HL-60 (cell line): ENCODE measurements at regions not wholly inside any gene's neighbourhood (a gene's known extent, or its start where the extent isn't known, plus 50 kb on each side); places are given as distances from the start of the nearest gene placed in this dataset.
"Not testable (repeated sequence)": the region's sequence is repeated elsewhere in the genome, so short reads cannot be mapped to it uniquely, and the experiment has no call there.

ENCODE experiments used
- DNase-seq, 2 experiments: peaks; one replicate each; pipeline ENCODE4 v3.0.0-alpha.2; 2010 to 2020; ENCODE audit warnings: low read depth in 1 of 2, low spot score in 1 of 2
- H3K27ac ChIP-seq: fragments of 250-450 bp; sonication (Bioruptor Pico); replicated peaks from 2 replicates; pipeline ENCODE4 v1.5.1; 2020; ENCODE audit warnings: mild to moderate bottlenecking, moderate library complexity
- H3K27me3 ChIP-seq: fragments of 250-450 bp; sonication (Bioruptor Pico); 2 replicates; pipeline ENCODE4 v1.5.1; 2021; ENCODE audit warnings: mild to moderate bottlenecking, moderate library complexity; ENCODE audit not compliant: insufficient read depth, poor library complexity, severe bottlenecking
- H3K4me3 ChIP-seq: replicated peaks from 2 replicates; pipeline ENCODE4 v1.5.1; 2011; ENCODE audit warnings: mild to moderate bottlenecking, control low read depth, low read length; ENCODE audit not compliant: insufficient read depth
- GABPA ChIP-seq: IDR thresholded peaks from 2 replicates; pipeline ENCODE4 v1.6.1; 2012; ENCODE audit warnings: low read depth
- POLR2AphosphoS5 ChIP-seq: IDR thresholded peaks from 2 replicates; pipeline ENCODE4 v1.6.1; 2012; ENCODE audit warnings: low read depth
- SPI1 ChIP-seq: IDR thresholded peaks from 2 replicates; pipeline ENCODE4 v1.6.1; 2012; ENCODE audit warnings: low read depth, mild to moderate bottlenecking, borderline replicate concordance
- TF ChIP-seq, protein P1 (sequence below): IDR thresholded peaks from one replicate; pipeline ENCODE4 v1.5.1; 2011; ENCODE audit warnings: low read length, control low read depth, inconsistent platforms; ENCODE audit not compliant: insufficient read depth
- TF ChIP-seq, protein P2 (sequence below): IDR thresholded peaks from 2 replicates; pipeline ENCODE4 v1.6.1; 2012; ENCODE audit warnings: low read depth; ENCODE audit not compliant: insufficient replicate concordance

DNA sequence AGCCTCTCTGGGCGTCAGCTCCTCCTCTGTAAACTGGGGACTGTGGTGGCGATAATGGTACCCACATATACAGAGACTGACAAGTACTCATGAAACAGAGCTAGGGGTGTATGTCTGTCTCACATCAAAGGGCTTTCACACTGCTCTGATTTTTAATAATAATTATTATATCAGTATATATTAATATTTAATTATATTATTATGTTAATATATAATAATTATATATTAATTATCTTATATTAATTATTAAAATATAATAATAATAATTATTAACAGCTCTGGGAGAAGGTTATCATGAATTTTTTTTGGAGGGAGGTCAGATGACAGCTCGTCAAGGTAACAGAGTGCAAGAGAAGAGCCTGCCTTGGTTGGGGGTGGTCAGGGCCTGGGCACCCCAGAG, 173.6 kb downstream of the NRN1 start:
- no peak for TF ChIP-seq SPI1
- no peak for TF ChIP-seq GABPA
- TF ChIP-seq POLR2AphosphoS5, result no peak
- TF ChIP-seq, protein P1, sequence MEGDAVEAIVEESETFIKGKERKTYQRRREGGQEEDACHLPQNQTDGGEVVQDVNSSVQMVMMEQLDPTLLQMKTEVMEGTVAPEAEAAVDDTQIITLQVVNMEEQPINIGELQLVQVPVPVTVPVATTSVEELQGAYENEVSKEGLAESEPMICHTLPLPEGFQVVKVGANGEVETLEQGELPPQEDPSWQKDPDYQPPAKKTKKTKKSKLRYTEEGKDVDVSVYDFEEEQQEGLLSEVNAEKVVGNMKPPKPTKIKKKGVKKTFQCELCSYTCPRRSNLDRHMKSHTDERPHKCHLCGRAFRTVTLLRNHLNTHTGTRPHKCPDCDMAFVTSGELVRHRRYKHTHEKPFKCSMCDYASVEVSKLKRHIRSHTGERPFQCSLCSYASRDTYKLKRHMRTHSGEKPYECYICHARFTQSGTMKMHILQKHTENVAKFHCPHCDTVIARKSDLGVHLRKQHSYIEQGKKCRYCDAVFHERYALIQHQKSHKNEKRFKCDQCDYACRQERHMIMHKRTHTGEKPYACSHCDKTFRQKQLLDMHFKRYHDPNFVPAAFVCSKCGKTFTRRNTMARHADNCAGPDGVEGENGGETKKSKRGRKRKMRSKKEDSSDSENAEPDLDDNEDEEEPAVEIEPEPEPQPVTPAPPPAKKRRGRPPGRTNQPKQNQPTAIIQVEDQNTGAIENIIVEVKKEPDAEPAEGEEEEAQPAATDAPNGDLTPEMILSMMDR, result no peak
- TF ChIP-seq, protein P2, sequence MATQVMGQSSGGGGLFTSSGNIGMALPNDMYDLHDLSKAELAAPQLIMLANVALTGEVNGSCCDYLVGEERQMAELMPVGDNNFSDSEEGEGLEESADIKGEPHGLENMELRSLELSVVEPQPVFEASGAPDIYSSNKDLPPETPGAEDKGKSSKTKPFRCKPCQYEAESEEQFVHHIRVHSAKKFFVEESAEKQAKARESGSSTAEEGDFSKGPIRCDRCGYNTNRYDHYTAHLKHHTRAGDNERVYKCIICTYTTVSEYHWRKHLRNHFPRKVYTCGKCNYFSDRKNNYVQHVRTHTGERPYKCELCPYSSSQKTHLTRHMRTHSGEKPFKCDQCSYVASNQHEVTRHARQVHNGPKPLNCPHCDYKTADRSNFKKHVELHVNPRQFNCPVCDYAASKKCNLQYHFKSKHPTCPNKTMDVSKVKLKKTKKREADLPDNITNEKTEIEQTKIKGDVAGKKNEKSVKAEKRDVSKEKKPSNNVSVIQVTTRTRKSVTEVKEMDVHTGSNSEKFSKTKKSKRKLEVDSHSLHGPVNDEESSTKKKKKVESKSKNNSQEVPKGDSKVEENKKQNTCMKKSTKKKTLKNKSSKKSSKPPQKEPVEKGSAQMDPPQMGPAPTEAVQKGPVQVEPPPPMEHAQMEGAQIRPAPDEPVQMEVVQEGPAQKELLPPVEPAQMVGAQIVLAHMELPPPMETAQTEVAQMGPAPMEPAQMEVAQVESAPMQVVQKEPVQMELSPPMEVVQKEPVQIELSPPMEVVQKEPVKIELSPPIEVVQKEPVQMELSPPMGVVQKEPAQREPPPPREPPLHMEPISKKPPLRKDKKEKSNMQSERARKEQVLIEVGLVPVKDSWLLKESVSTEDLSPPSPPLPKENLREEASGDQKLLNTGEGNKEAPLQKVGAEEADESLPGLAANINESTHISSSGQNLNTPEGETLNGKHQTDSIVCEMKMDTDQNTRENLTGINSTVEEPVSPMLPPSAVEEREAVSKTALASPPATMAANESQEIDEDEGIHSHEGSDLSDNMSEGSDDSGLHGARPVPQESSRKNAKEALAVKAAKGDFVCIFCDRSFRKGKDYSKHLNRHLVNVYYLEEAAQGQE, result no peak
- H3K27me3 ChIP-seq, result no peaks in the 10 kb centered on the region
- H3K4me3 ChIP-seq, result no peak overlapping the region
- H3K27ac ChIP-seq, result peak overlapping the region; percentile 11; the same call in 1 of the 2 replicates
- no peak for DNase-seq

DNA sequence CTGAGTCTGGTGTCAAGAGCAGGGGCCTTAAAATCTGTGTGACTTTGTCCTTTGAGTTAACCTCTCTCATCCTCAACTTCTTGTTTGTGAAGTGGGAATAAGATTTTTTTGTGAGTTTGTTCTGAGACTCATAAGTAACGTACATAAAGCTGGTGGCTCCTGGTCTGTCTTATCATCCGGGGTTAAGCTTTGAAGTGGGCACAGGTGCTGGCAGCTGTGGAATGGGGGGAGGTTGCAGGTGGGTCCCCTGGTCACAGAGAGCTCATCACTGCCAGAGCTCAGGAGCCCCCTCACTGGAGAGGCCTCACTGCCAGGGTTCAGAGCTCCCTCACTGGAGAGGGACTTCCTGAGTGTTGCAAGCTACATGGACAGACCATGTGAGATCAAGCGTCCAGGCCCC, 174.1 kb downstream of the NRN1 start:
- TF ChIP-seq POLR2AphosphoS5 (no peak), SPI1 (no peak), GABPA (no peak)
- TF ChIP-seq, protein P2, result no peak
- TF ChIP-seq, protein P1, result no peak
- DNase-seq, result no peak
- no peaks in the 10 kb centered on the region for H3K27me3 ChIP-seq
- peak overlapping the region; percentile 11; the same call in 1 of the 2 replicates for H3K27ac ChIP-seq
- H3K4me3 ChIP-seq, result no peak overlapping the region

DNA sequence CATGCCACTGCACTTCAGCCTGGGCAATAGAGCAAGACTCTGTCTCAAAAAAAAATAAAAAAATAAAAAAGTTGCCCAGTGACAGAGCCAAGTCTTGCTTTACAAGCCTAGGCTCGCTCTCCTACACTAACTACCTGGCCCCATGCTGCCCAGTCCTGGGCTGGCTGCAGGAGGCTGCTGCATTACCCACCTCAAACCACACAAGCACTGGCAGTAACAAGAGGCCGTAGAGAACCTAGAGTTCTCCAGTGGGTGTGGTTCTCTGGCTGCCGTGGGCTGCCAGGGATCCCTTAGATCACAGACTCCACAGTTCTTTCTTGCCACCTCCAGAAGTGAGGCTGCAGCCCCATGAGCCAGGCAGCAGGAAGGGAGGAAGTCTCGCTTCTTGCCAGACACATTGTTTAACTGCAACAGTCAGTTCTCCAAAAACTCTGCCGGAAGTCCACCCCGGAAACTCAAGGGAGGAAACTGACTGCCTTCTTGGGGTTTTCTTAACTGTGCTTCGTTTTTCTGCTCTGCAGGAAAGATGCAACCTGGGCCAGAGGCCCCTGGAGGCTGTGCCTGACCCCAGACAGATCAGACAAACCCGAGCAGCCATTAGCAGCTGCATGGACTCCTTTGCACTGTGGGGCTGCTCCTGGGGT, 175.4 kb downstream of the NRN1 start:
- not testable (repeated sequence) for H3K4me3 ChIP-seq, H3K27me3 ChIP-seq
- DNase-seq, result peak; percentile 55 to 90
- TF ChIP-seq GABPA (peak; percentile 62), SPI1 (peak; percentile 86)
- peak overlapping the region; percentile 72 for H3K27ac ChIP-seq

DNA sequence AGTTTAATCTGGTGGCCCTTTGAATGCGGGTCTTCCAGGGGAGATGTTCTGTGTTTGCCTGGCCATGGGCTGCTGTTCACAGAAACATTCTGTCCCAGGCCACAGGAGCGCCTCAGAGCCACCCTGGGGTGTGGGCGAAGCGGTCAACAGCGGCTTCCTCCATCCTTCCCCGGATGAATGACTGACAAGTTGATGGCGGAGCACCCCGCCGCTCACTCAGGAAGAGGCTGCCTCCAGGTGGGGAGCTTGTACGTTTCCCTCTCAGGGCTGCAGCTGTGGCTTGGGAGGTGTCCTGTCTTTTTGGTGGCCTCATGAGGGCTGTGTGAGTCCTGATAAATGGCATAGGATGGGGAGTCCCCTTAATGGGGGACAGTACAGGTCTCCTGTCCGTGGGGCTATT, 178.4 kb downstream of the NRN1 start:
- no peak overlapping the region for H3K4me3 ChIP-seq
- H3K27me3 ChIP-seq, result no peaks in the 10 kb centered on the region
- peak overlapping the region; percentile 74 for H3K27ac ChIP-seq
- TF ChIP-seq GABPA (no peak), SPI1 (no peak), POLR2AphosphoS5 (no peak)
- TF ChIP-seq, protein P2, result no peak
- DNase-seq, result no peak
